Tongue (tissue), 1 donor: ENCODE measurements at regions not wholly inside any gene's neighbourhood (a gene's known extent, or its start where the extent isn't known, plus 50 kb on each side); places are given as distances from the start of the nearest gene placed in this dataset.
A peak's percentile ranks its signal among the peaks of the same experiment; 100 is the strongest.
"Not testable (repeated sequence)": the region's sequence is repeated elsewhere in the genome, so short reads cannot be mapped to it uniquely, and the experiment has no call there.

ENCODE experiments used
- DNase-seq: peaks from one replicate; pipeline ENCODE4 v3.0.0-alpha.2; 2015

DNA sequence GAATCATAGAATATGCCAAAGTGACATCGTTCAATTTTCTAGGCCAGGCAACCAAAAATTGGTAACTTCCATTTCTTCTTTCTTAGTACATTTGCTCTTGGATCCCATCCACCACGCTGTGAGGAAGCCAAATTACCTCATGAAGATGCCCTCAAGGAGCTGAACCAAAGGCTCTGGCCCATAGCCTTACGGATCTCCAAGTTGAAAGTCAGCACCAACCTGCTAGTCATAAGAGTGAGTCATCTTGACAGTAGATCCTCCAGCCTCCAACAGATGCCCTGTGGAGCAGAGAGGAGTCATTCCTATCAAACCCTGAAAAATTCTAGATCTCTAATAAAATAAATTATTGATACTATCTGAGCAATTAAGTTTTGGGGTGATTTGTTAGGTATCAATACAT is 322.5 kb upstream of the COL8A1 start:
- DNase-seq = no peak

DNA sequence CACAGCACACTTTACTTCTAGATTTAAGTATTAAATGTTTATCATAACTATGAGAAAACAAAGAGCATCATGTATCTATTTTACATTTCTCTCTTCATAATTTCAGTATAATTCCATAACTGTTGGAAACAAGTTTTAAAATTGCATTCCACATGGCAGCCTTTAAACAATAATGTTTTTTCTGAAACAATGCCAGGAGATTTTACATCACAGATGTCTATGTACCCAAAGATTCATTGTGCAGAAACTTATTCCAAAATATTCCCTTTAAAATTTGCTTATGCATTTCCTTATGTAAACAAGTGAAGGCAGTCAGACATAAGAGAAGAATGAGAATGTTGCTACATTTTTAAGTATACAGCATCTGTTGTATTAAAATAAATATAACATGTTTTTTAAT is 324.9 kb upstream of the COL8A1 start:
- no peak for DNase-seq

DNA sequence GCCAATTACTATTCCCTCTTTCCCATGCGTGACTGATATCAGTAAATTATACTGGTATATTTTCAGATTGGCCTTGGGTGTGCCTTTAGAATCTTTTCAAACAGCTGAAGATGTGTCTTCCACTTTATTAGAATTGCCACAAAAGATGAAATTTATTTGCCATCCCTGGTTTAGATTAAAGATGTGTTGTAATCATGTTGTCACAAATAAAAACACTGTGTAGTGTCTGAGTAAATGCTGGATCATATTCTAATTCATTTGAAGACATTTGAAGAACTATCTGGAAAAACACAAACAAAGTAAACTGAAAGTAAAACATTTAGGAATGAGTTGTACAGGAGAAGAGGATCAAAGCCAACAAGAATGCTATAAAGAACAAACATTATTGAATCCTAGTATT is 339.7 kb upstream of the COL8A1 start:
- no peak for DNase-seq

DNA sequence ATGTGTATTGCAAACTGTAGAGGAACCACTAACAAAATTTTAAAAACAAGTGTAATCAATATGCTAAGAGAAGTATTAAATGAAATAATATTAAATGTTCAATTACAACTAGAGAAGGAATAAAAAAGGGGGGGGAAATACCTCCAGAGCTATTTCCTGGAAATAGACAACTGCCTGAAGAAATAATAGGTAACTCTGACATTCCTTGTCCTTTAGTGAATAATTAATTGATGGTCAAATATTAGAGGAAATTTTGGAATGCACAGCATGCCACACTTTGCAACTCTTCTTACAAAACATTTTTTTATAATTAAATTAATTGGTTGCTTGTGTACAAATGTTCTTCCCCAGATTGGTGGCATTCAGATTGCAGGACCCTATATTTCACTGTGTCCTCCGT is 342.6 kb upstream of the COL8A1 start:
- no peak for DNase-seq

DNA sequence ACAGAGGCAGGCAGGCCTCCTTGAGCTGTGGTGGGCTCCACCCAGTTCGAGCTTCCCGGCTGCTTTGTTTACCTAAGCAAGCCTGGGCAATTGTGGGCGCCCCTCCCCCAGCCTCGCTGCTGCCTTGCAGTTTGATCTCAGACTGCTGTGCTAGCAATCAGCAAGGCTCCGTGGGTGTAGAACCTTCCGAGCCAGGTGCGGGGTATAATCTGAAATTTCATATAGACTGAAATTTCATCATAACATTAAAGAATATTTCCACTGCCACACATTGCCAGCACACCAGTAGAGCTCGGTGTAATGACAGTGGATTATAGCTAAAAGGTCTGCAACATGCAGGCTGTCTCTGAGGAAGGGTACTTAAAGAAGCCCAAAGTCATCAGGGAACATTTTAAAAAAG is 344.3 kb upstream of the COL8A1 start:
- DNase-seq = not testable (repeated sequence)

DNA sequence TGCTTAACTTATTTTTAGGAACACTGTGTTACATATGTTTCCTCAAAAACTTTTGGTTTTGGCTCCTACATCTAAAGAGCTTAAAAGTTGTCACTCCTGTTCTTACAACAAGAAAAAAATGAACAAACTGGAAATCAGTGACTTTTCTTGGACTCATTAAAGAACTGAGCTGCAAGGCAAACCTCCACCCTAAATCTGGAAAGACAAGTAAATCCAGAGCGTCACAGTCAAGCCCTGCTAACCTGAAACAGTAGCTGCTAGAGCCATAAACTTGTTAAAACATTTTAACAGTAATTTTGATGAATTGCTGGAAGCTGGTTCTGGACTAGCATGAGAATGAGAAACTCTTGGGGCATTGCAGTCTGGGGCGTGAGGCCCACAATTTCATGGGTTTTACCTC is 350.5 kb upstream of the COL8A1 start:
- peak; percentile 31 for DNase-seq

DNA sequence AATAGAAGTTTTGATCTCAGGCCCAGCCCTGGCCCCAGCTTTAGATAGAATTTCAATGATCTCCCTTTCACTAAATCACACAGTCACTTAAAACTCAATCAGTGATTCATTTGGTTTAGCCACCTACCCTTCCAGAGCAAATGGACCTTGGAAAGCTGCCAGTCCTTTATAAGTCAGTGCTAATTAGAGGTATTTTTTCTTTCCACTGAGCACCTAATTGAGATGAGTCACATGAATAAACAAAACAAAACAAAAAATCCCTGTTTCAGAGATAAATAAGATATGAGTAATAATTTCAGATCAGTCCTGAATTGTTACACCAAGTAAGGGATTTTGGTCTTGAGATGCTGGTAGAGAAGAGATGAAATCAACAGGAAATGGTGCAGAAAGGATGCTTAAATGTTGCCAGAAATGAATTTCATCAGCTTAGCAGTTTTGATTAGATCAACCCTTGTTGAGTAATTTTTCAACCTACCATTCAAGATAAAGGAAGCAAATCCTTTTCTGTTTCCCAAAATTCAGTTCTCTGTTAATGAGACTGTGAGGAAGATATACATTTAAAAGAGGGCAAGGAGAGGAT is 352.0 kb upstream of the COL8A1 start:
- DNase-seq = no peak

DNA sequence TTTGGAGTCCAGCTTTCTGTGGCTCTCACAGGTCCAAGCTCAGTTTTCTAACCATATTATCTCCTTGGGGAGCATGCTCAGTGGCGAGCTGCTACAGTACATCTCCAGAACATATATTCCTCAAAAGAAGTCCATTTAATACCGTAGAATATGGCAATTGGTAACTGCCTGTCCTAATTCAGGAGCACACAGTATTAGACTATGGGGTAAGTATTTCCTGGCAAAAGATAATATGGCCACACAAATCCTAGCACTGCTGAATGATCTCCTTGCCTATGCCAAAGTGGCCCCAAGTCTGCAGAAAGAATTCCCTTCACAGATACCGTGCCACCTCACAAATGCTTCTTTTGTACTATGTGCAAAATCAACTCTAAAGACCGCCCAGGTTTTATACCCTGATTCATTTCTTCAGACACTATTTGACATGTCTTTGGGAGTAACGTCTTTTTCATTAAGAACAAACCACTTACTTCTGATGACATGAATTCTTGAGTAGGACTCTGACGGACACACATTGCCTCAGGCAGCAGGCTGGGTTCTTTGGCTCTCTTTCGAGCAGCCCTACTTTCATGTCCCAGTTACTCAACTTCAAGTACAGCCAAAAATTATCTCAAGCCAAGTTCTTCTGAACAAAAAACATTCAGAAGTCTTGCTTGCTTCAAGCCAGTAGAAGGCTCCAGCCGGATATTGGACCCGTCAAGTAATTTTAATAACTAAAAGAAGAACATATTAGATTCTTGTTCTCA is 368.3 kb upstream of the DCBLD2 start:
- DNase-seq = peak; percentile 20

DNA sequence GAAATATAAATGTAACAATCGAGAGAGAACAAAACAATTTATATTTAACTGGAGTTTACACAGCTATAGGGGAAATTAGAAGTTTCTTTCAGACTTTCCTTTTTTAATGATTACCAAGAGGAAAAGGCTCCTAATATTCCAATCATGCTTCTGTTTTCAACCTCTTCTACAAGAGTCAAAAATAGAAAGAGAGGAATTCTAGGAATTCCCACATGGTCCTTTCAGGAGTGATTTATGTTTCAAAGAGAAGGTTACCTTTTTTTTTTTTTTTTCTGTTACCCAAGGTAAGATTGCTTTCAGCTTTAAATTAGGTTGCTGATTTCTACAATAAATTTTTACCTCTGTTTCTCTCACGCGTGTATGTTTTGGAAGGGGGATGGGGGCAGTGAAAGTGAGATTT is 355.3 kb upstream of the DCBLD2 start:
- no peak for DNase-seq

DNA sequence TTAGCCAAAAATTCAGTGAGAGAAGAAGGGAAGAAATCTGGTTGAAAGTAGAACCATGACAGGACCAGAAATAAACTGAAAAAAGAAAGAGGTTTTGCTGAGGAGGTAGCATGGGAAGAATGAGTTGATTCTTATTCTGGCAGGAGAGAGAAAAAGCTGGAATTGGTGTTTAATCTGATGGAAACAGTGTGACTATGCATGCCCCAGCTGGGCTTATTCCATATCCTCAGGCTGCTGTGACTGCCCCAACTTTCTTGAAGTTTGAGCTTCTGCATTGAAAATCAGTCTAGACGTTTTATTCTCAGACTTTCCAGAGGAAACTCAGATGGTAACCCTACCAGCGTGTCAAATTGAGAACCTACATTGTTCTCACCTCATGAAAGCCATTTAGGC is 352.5 kb upstream of the DCBLD2 start:
- DNase-seq = no peak

DNA sequence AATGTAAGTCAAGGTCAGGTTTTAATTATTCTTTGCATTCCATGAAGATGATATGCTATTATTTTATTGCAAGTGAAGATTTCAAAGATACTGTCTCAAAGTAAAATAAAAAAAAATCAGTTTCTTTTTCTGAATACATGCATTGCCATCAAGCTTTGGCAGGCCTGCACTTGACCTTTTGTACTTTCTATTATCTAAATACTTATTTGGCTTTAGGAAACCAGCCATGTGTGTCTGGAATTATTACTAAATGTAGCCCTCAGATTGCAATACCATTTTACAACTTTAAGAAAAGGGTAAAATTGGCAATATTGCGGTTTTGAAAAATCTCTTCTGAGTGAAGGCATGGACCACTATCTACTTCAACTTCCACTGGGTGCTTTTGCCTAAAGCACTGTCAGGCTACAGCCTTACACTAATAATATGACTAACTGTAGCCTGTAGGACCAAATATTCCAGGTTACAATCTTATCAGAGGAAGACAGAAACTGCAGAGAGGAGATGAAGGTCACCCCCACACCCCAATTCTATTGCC is 349.4 kb upstream of the DCBLD2 start:
- no peak for DNase-seq

DNA sequence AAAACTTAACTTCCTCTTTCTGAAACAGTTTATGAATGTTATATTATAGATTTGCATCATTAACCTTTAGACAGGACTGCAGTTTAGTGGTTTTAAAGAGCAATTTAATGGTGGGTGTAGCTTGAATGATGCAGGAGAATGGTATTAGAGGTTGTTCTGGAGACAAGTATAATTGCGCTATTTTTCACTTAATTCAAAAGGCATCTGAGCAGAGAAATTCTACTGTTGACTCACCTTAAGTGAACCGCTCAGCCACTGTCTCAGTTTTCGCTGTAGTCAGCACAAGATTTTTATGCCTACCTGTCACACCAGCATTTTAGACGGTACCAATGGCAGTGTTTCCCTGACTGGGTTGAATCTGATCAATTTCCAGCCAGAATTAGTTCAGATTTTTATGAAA is 348.8 kb upstream of the DCBLD2 start:
- DNase-seq = no peak

DNA sequence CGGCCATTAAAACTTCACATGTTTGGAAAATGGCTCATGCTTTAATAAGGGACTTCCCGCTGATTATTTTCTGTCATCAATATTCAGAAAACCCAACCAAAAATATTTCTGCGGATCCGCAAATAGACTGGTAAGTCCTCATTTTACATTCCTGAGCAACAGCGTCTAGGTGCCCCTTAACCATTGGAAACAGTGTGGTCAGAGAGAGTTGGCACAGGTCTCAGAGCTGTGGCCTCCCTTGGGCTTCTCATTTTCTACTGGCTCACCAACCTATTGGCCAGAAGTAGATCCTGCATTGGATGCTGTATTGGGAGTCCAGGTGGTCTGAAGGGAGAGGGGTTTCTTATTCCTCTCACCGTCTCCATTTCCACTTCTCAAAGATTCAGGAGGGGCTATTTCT is 348.1 kb upstream of the DCBLD2 start:
- no peak for DNase-seq

DNA sequence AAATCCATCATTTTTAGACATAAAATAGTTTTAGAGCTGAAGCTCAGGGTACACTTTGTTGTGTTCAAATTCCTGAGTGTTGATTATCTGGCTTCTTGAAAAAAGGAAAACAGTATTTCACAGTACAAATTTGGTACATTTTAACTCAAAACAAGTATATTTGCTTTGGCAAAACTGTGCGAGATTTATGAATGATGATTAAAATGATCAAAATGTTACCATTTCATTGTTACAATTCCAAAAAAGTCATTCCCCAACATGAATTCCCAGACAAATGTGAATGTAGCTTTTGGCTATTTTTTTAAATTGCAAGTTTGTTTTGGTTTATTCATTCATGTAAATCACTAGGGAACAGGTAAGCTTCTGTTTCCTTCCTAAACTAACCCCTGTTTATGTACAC is 347.4 kb upstream of the DCBLD2 start:
- DNase-seq = no peak

DNA sequence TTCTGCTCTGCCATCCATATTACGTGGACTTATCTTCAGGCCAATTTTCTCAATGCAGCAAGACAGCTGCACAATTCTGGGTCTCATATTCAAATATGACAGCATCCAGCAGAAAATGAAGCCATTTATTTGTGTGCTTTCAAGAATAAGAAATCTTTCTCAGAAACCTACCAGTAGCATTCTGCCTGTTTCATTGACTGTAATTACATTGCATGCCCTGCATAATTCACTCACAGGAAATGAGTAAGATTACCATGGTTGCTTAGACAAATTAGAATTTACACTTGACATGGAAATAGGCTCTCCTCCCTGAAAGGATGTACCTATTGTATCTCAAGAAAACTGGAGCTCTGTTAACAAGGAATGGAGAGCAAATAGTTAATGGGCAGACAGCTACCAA is 346.6 kb upstream of the DCBLD2 start:
- DNase-seq = no peak

DNA sequence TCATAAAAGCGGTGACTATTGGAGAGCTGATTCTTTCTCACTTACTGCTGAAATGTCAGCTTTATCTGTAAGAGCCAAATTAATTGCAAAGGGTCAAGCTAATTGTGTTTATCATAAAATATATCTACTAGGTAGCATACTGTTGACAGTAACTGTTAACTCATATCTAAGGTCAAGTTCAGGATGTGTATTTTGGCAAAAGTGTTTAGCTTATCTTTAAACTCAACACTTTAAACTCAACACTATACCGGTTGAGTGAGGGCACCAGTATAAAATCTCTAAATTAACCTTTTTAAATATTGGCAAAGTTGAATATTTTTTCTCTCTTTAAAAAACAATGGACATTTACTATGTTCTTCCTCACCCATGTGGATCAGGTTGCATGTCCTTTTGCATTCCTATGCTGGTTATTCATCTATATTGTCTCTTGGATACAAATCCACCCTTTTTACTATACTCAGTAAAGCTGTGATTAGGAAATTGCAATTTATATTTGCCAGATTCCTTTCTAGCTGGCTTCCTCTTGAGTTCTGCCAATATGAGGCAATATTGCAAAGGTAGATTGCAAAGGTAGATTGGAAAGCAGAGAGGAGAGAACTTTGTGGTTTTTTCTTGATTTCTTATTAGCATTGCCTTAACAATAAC is 344.6 kb upstream of the DCBLD2 start:
- DNase-seq = no peak

DNA sequence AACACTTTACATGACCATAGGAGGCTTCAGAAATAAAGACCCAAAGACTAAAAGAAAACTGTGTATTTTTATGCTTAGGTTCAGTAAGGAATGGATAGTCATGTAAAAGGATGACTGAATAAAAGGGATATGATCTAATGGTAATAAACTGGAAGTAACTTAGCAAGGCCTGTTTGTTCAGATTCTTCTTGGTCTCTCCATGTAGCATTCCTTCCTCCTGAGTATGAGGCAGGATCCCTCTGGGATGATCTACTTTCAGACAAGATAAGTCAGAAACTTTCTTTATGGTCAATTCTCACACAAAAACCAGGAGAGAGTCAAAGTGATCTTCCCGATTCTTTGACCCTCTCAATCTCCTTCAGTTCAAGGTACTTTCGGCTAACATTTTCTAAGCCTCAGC is 340.8 kb upstream of the DCBLD2 start:
- no peak for DNase-seq

DNA sequence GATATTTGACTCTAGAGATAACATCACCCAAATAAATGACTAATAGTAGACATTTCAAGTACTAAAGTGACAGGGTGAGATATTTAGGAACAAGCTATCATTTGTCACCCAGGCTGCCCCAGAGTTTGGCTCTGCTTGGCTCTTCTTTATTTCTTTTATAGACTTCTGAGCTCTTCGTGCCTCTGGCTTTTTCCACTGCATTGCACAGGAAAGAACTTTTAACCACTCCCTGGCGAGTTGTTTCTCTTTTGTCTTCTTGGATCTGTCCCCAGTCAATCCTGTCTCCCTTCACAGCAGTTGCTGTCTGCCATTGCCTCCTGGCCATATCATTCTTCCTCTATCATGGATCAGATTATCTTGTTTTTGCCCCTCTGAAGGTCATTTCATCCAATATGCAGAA is 339.2 kb upstream of the DCBLD2 start:
- no peak for DNase-seq

DNA sequence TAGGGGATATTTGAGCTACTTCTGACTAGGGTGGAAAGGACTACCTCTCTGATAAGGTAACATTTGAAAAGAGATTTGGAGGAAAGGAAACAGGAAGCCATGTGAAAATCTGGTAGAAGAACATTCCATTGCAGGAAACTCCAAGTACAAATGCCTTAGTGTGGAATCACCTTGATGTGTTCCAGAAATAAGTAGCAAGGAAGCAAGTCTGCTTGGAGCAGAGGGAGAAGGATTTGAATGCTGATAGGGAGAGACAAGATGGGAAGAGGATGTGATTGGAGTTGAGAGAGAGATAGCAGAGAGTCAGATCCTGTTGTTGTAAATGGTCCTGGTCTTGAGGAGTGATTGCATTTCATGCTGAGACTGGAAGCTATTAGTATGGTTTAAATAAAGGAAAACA is 335.1 kb upstream of the DCBLD2 start:
- DNase-seq = no peak

DNA sequence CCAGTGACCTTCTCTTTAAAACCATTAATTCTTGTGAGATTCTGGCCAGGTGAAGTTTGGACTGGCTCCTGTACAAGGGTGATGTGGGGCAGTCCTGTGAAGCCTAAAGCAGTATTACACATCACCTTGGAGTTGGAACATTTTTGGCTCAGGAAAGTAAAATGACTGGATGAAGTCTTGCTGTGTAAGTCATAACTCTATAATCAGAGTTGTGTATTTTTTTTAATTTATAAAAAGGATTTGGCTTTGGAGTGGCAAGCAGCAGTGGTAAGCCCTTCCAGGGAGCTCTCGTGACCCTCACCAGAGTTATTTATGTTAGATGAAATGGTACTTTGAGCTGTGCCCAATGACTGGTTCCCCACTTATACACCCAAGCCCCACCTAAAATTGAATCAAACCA is 331.2 kb upstream of the DCBLD2 start:
- no peak for DNase-seq

DNA sequence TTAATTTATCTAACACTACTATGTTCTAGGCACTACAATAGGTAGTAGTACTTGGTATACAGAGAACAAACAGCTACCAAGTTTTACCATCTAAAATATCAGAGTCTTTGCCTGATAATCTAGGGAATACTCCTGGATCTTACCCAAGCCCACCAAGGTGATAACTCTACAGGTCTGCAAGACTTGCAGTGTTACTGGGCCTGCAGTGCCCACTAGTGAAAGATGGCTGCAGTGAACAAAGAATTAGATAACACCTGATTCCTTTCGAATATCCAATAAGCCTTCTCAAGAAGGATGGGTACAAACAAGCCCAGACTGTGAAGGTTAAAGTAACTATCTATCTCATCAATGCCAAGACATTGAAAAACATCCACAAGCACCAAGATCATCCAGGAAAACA is 317.0 kb upstream of the DCBLD2 start:
- DNase-seq = no peak

DNA sequence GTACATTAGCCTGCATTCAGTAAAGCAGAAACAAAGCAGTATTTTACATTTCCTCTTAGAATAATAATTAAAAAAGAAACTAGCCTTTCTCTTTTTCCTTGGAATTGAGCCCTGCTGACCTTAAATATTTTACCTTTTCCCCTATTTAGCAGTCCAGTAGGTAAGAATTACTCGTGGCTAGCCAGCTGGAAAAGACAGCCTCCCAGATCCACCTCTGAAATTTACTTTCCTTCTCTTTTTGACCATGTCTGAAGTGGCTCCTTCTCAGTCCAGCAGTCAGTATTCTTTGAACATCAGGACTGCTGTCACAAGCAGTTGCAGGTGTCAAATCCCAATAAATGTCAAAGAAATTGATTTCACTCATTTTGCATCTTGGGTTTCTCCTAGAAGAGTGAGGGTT is 311.5 kb upstream of the DCBLD2 start:
- DNase-seq = no peak

DNA sequence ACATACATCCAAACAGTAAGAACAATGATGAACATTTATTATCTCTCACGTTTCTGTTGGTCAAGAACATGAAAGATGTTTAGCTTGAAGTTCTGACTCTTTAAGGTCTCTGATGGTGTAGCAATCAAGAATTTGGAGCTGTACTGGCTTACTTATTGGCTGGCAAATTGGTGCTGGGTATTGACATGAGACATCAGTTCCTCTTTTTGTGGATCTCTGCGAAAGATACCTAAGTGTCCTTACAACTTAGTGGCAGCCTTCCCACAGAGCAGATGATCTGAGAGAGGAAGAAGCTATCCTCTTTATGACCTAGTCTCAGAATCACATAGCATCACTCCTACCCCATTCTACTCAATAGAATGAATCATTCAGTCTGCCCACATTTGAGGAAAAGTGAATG is 309.8 kb upstream of the DCBLD2 start:
- no peak for DNase-seq

DNA sequence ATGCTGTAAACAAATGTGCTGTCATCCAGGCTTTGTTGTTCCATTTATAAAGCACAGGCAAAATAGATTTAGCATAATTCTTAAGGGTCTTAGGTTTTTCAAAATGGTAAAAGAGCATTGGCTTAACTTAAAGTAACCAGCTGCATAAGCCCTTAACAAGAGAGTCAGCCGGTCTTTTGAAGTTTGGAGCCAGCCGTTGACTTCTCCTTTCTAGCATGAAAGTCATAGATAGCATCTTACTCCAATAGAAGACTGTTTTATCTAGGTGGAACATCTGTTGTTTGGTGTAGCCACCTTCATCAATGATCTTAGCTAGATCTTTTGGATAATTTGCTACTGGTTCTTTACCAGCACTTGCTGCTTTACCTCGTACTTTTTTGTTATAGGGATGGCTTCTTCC is 297.5 kb upstream of the DCBLD2 start:
- DNase-seq = no peak
